ENCODE measurements at regions not wholly inside any gene's neighbourhood (a gene's known extent, or its start where the extent isn't known, plus 50 kb on each side); places are given as distances from the start of the nearest gene placed in this dataset.

DNA sequence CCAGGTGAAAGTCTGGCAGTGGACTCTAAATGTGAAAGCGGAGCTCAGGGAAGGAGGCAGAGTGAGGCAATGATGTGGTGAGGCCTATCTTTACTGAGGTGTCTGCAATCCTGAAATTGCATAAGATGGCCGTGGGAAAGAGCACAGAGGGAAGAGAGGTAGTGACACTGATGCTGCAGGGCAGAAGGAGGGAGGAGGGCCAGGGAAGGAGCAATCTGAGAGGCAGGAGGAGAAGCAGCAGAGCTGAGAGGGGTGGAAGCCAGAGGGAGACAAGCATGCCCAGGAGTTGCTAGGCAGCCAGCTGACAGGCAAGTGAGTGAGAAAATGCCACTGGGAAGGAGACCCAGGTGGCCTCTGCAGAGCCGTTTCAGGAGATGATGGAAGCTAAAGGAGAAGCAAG is 97.4 kb upstream of the CNR1 start:
- TF ChIP-seq, protein P1, sequence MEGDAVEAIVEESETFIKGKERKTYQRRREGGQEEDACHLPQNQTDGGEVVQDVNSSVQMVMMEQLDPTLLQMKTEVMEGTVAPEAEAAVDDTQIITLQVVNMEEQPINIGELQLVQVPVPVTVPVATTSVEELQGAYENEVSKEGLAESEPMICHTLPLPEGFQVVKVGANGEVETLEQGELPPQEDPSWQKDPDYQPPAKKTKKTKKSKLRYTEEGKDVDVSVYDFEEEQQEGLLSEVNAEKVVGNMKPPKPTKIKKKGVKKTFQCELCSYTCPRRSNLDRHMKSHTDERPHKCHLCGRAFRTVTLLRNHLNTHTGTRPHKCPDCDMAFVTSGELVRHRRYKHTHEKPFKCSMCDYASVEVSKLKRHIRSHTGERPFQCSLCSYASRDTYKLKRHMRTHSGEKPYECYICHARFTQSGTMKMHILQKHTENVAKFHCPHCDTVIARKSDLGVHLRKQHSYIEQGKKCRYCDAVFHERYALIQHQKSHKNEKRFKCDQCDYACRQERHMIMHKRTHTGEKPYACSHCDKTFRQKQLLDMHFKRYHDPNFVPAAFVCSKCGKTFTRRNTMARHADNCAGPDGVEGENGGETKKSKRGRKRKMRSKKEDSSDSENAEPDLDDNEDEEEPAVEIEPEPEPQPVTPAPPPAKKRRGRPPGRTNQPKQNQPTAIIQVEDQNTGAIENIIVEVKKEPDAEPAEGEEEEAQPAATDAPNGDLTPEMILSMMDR (IDR thresholded peaks at IDR 0.05) = no peak
- TF ChIP-seq POLR2A (IDR thresholded peaks at IDR 0.05) = no peak

All from right lobe of liver (tissue), 4 donors.